IMR-90 (cell line): ENCODE measurements at regions not wholly inside any gene's neighbourhood (a gene's known extent, or its start where the extent isn't known, plus 50 kb on each side); places are given as distances from the start of the nearest gene placed in this dataset.

ENCODE experiments used
- ATAC-seq: fragments of 200-7000 bp; cut with Tn5 transposase; 2 replicates; pipeline ENCODE4 v1.9.1; 2020; ENCODE audit warnings: low read depth, mild to moderate bottlenecking, moderate library complexity
- BruUV-seq: library from RNA; stranded (reverse); fragments of 400-500 nt; replicated peaks from 2 replicates; lab custom pipeline; 2021; lab: Mats Ljungman, UMichigan
- CTCF ChIA-PET: fragments of 300-600 bp; formaldehyde crosslinking; extraction: SDS; loops from one replicate; lab custom pipeline; 2021; ENCODE audit warnings: antibody characterized with exemption; lab: Yijun Ruan, JAX
- POLR2A ChIA-PET: fragments of 300-600 bp; sonication (Branson Sonifier 250); formaldehyde crosslinking; loops from one replicate; lab custom pipeline; 2022; ENCODE audit warnings: antibody characterized with exemption; ENCODE audit not compliant: unreplicated experiment; lab: Charles Lee
- DNase-seq: peaks from one replicate; pipeline ENCODE4 v3.0.0; 2013
- H2AFZ ChIP-seq: replicated peaks from 2 replicates; pipeline ENCODE3; 2013; ENCODE audit warnings: low read length, mild to moderate bottlenecking; ENCODE audit not compliant: poor library complexity
- H2AK5ac ChIP-seq: 2 replicates; pipeline ENCODE4 v1.6.1; 2013; ENCODE audit warnings: low read depth, low read length, inconsistent platforms
- H2AK9ac ChIP-seq: replicated peaks from 2 replicates; pipeline ENCODE3; 2013; ENCODE audit warnings: mild to moderate bottlenecking, low read depth, low read length, moderate library complexity; ENCODE audit not compliant: poor library complexity
- H2BK120ac ChIP-seq: 2 replicates; pipeline ENCODE4 v1.6.1; 2013; ENCODE audit warnings: low read depth, low read length, inconsistent platforms
- H2BK15ac ChIP-seq: 3 replicates; pipeline ENCODE4 v1.6.1; 2013; ENCODE audit warnings: low read depth, low read length, inconsistent platforms
- H2BK20ac ChIP-seq: 2 replicates; pipeline ENCODE4 v1.6.1; 2013; ENCODE audit warnings: low read depth, mild to moderate bottlenecking, inconsistent platforms, low read length, moderate library complexity
- H2BK5ac ChIP-seq: 2 replicates; pipeline ENCODE4 v1.6.1; 2013; ENCODE audit warnings: mild to moderate bottlenecking, low read depth, low read length, inconsistent platforms; ENCODE audit not compliant: poor library complexity, severe bottlenecking
- H3K14ac ChIP-seq: replicated peaks from 2 replicates; pipeline ENCODE4 v1.6.1; 2013; ENCODE audit warnings: low read depth, low read length, inconsistent platforms
- H3K18ac ChIP-seq: 2 replicates; pipeline ENCODE4 v1.6.1; 2013; ENCODE audit warnings: low read depth, low read length, control low read depth
- H3K23ac ChIP-seq: 2 replicates; pipeline ENCODE4 v1.6.1; 2013; ENCODE audit warnings: low read depth, low read length, inconsistent platforms
- H3K27ac ChIP-seq: 2 replicates; pipeline ENCODE4 v1.5.1; 2013; ENCODE audit warnings: mild to moderate bottlenecking, control low read depth, low read length; ENCODE audit not compliant: insufficient read depth
- H3K27me3 ChIP-seq: 2 replicates; pipeline ENCODE4 v1.6.1; 2013; ENCODE audit warnings: low read length; ENCODE audit not compliant: control insufficient read depth, insufficient read depth
- H3K36me3 ChIP-seq: 2 replicates; pipeline ENCODE4 v1.6.1; 2013; ENCODE audit warnings: low read length, mixed read lengths; ENCODE audit not compliant: control insufficient read depth, insufficient read depth
- H3K4ac ChIP-seq: 2 replicates; pipeline ENCODE4 v1.6.1; 2013; ENCODE audit warnings: low read depth, low read length, inconsistent platforms
- H3K4me1 ChIP-seq: 2 replicates; pipeline ENCODE4 v1.6.1; 2013; ENCODE audit warnings: low read length, mixed read lengths; ENCODE audit not compliant: control insufficient read depth, insufficient read depth
- H3K4me2 ChIP-seq: 2 replicates; pipeline ENCODE4 v1.6.1; 2013; ENCODE audit warnings: low read depth, mild to moderate bottlenecking, control low read depth, low read length, moderate library complexity
- H3K4me3 ChIP-seq: 2 replicates; pipeline ENCODE4 v1.5.1; 2013; ENCODE audit warnings: low read depth, mild to moderate bottlenecking, control low read depth, low read length, moderate library complexity; ENCODE audit not compliant: insufficient read depth
- H3K56ac ChIP-seq: 2 replicates; pipeline ENCODE4 v1.6.1; 2013; ENCODE audit warnings: low read length, inconsistent platforms; ENCODE audit not compliant: insufficient read depth; ENCODE audit errors: extremely low read depth
- H3K79me1 ChIP-seq, 2 experiments: 2 replicates each; pipeline ENCODE4 v1.6.1; 2013; ENCODE audit warnings: low read length in 2 of 2, inconsistent platforms in 1 of 2, low read depth in 1 of 2
- H3K9ac ChIP-seq: 2 replicates; pipeline ENCODE4 v1.6.1; 2013; ENCODE audit warnings: low read depth, low read length, control low read depth
- H3K9me1 ChIP-seq: 2 replicates; pipeline ENCODE4 v1.6.1; 2013; ENCODE audit warnings: low read length, inconsistent platforms; ENCODE audit not compliant: insufficient read depth
- H3K9me3 ChIP-seq: 2 replicates; pipeline ENCODE4 v1.6.1; 2013; ENCODE audit warnings: low read length; ENCODE audit not compliant: control insufficient read depth, insufficient read depth
- H4K20me1 ChIP-seq: 2 replicates; pipeline ENCODE4 v1.6.1; 2013; ENCODE audit warnings: low read length, inconsistent platforms; ENCODE audit not compliant: insufficient read depth
- H4K5ac ChIP-seq: 2 replicates; pipeline ENCODE4 v1.6.1; 2013; ENCODE audit warnings: mild to moderate bottlenecking, low read depth, low read length, control low read depth
- H4K8ac ChIP-seq, 2 experiments: 2 replicates each; pipeline ENCODE4 v1.6.1; 2013; ENCODE audit warnings: low read depth in 2 of 2, low read length in 2 of 2, control low read depth in 1 of 2, inconsistent platforms in 1 of 2
- H4K91ac ChIP-seq: 2 replicates; pipeline ENCODE4 v1.6.1; 2013; ENCODE audit warnings: low read depth, low read length, inconsistent platforms; ENCODE audit not compliant: insufficient read depth
- CHD1 ChIP-seq: IDR thresholded peaks from 2 replicates; pipeline ENCODE4 v1.6.1; 2012; ENCODE audit warnings: low read depth, low read length, improper control_type of control experiment
- FOS ChIP-seq: fragments of 150-350 bp; IDR thresholded peaks from 2 replicates; pipeline ENCODE4 v1.6.1; 2016; ENCODE audit warnings: low read depth, low read length
- MAZ ChIP-seq: IDR thresholded peaks from 2 replicates; pipeline ENCODE4 v1.6.1; 2012; ENCODE audit warnings: low read depth, mild to moderate bottlenecking, low read length, improper control_type of control experiment, moderate library complexity, borderline replicate concordance
- MXI1 ChIP-seq: IDR thresholded peaks from 2 replicates; pipeline ENCODE4 v1.6.1; 2012; ENCODE audit warnings: low read depth, mild to moderate bottlenecking, low read length, moderate library complexity, borderline replicate concordance
- NFE2L2 ChIP-seq: fragments of 150-350 bp; IDR thresholded peaks from 2 replicates; pipeline ENCODE4 v1.6.1; 2016; ENCODE audit warnings: low read depth, mild to moderate bottlenecking, low read length
- POLR2A ChIP-seq: IDR thresholded peaks from 2 replicates; pipeline ENCODE4 v1.6.1; 2012; ENCODE audit warnings: mild to moderate bottlenecking, low read depth, low read length
- RCOR1 ChIP-seq: IDR thresholded peaks from 2 replicates; pipeline ENCODE4 v1.6.1; 2012; ENCODE audit warnings: mild to moderate bottlenecking, low read length, improper control_type of control experiment; ENCODE audit not compliant: insufficient replicate concordance
- RFX5 ChIP-seq: IDR thresholded peaks from 2 replicates; pipeline ENCODE4 v1.8.0; 2012; ENCODE audit warnings: low read depth, mild to moderate bottlenecking, low read length, moderate library complexity
- dilution Hi-C: fragments of 300-500 bp; cut with HindIII; formaldehyde crosslinking; loops from one replicate; pipeline ENCODE4 v1.14.3; 2018; ENCODE audit warnings: low sequenced_read_pairs; ENCODE audit not compliant: unreplicated experiment
- in situ Hi-C: fragments of 300-500 bp; cut with MboI; formaldehyde crosslinking; loops from 3 replicates; pipeline ENCODE4 v1.14.3; 2019; ENCODE audit warnings: low sequenced_read_pairs, inconsistent platforms, mixed read lengths
- intact Hi-C: fragments of 100-400 bp; cut with micrococcal nuclease; formaldehyde crosslinking; loops from 2 replicates; pipeline ENCODE4 v1.10.0; 2022

DNA sequence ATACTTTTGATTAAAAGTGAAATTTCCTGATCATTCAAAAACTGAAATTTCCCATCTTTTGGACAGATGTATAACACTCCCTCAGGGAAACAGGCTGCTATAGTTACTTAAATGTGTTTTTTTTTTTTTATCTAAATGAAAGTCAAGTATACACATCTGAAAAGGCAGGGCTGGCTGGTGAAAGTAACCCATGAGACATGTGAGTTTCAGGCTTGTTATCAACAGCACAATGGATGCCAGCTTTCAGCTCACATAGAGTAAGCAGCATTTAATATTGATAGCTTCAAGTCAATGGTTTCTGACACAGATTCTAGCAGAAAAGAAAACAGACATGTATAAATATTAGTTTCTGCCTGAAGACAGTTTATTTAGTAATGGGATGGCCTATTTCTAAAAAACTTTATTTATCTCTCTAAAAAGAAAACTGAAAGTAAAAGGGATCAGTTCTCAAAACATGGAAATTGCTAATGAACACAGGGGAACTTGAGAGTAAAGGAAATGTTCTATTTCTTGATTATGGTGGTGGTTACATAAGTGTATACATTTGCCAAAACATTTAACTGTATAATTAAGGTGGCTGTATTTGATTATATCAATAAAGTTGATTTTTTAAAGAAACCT is 89.7 kb upstream of the CMC1 start:
- H4K5ac ChIP-seq = no peak overlapping the region
- no peak overlapping the region for H2BK120ac ChIP-seq
- H2AK5ac ChIP-seq = no peak overlapping the region
- BruUV-seq = no TSS peak
- no peak overlapping the region for H2BK15ac ChIP-seq
- no peak overlapping the region for H2BK20ac ChIP-seq
- intact Hi-C loops = no loop called here
- ChIA-PET CTCF (no interaction called here), POLR2A (no interaction called here)
- no peak overlapping the region for H2BK5ac ChIP-seq
- dilution Hi-C loops = no loop called here
- no peak overlapping the region for H3K4me3 ChIP-seq
- H2AFZ ChIP-seq = no peak overlapping the region
- H4K20me1 ChIP-seq = no peaks in the 10 kb centered on the region
- no peak overlapping the region for H3K23ac ChIP-seq
- no peak overlapping the region for H3K27ac ChIP-seq
- no peaks in the 10 kb centered on the region for H3K27me3 ChIP-seq
- no peak overlapping the region for H4K8ac ChIP-seq
- no peak overlapping the region for H3K4ac ChIP-seq
- no peaks in the 10 kb centered on the region for H3K9me1 ChIP-seq
- no peaks in the 10 kb centered on the region for H3K79me1 ChIP-seq
- H3K14ac ChIP-seq = no peak overlapping the region
- DNase-seq = no peak
- no peaks in the 10 kb centered on the region for H3K4me1 ChIP-seq
- in situ Hi-C loops = no loop called here
- no peaks in the 10 kb centered on the region for H3K36me3 ChIP-seq
- H3K4me2 ChIP-seq = peak overlapping the region; percentile 45
- H4K91ac ChIP-seq = no peak overlapping the region
- no peak overlapping the region for H3K18ac ChIP-seq
- H3K9ac ChIP-seq = no peak overlapping the region
- no peak; the same call in 1 of the 2 replicates for ATAC-seq
- TF ChIP-seq MAZ (no peak), RCOR1 (no peak), MXI1 (no peak), FOS (no peak), CHD1 (no peak), POLR2A (no peak), NFE2L2 (no peak), RFX5 (no peak)
- H2AK9ac ChIP-seq = no peak overlapping the region
- no peak overlapping the region for H3K56ac ChIP-seq
- H3K9me3 ChIP-seq = no peaks in the 10 kb centered on the region
